ENCODE measurements at regions not wholly inside any gene's neighbourhood (a gene's known extent, or its start where the extent isn't known, plus 50 kb on each side); places are given as distances from the start of the nearest gene placed in this dataset.
"Not testable (repeated sequence)": the region's sequence is repeated elsewhere in the genome, so short reads cannot be mapped to it uniquely, and the experiment has no call there.

- no peak for DNase-seq
- WGBS, 2 experiments (ENCODE audit: low coverage in 1 of 2, low lambda C conversion rate in 2 of 2, missing lambda C conversion rate in 2 of 2): 35 to 36% methylated on average over 4 of the region's 4 CpGs
Measured at GRCh38 chr5:6246820-6247437, 131.4 kb downstream of the MED10 start.

DNA sequence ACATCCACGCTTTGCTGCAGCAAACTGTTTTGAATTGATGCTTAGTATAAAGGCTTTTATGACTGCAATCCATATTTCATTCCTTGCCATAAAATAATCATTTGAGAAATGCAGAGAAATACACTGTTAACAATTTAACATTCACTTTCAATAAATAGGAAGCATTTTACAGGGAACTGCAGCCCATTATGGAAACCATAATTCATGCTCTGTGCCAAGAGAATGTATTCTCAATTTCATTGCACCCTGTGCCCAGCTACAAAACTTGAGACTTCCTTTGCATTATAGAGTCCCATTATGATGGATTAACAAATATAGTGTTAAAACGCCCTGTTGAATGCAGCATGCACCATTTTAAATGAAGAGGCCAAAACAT, 134.0 kb downstream of the MED10 start:
- H3K27me3 ChIP-seq (replicated peaks; ENCODE audit: insufficient read depth): no peaks in the 10 kb centered on the region
- no peaks in the 10 kb centered on the region for H3K9me2 ChIP-seq (ENCODE audit: insufficient read depth)
- no peaks in the 10 kb centered on the region for H3K9me3 ChIP-seq (ENCODE audit: low read depth)
- no peak for TF ChIP-seq EZH2phosphoT487 (IDR thresholded peaks at IDR 0.05; ENCODE audit: insufficient read depth, low read depth)
- DNase-seq: no peak
- no peaks in the 10 kb centered on the region for H3K79me2 ChIP-seq (ENCODE audit: insufficient read depth)
- no peak overlapping the region for H3K4me3 ChIP-seq
- no peak overlapping the region for H2AFZ ChIP-seq
- WGBS, 2 experiments (ENCODE audit: low coverage in 1 of 2, low lambda C conversion rate in 2 of 2, missing lambda C conversion rate in 2 of 2): 2 to 3% methylated on average over 2 of the region's 2 CpGs
- no peaks in the 10 kb centered on the region for H3K36me3 ChIP-seq (ENCODE audit: low read depth)
- H3K4me1 ChIP-seq (ENCODE audit: insufficient read depth): no peaks in the 10 kb centered on the region
- H4K20me1 ChIP-seq (ENCODE audit: insufficient read depth): no peaks in the 10 kb centered on the region
- H3K4me2 ChIP-seq (ENCODE audit: unreplicated experiment): no peak overlapping the region
- H3K27ac ChIP-seq: no peak overlapping the region
- in situ Hi-C loops (cut with MboI): no loop called here
- H3F3A ChIP-seq (ENCODE audit: insufficient read depth): no peaks in the 10 kb centered on the region
- H3K9ac ChIP-seq: no peak overlapping the region

More at GRCh38 chr5:6246820-6247437, 131.4 kb downstream of the MED10 start:
- Histone ChIP-seq H3K9ac (no peak overlapping the region), H4K20me1 (ENCODE audit: insufficient read depth) (no peaks in the 10 kb centered on the region), H3F3A (ENCODE audit: insufficient read depth) (no peaks in the 10 kb centered on the region), H3K4me1 (ENCODE audit: insufficient read depth) (no peaks in the 10 kb centered on the region), H3K36me3 (ENCODE audit: low read depth) (no peaks in the 10 kb centered on the region), H3K9me3 (ENCODE audit: low read depth) (no peaks in the 10 kb centered on the region), H3K27ac (no peak overlapping the region), H3K79me2 (ENCODE audit: insufficient read depth) (no peaks in the 10 kb centered on the region), H2AFZ (no peak overlapping the region), H3K4me2 (ENCODE audit: unreplicated experiment) (no peak overlapping the region), H3K4me3 (no peak overlapping the region), H3K9me2 (ENCODE audit: insufficient read depth) (no peaks in the 10 kb centered on the region), H3K27me3 (replicated peaks; ENCODE audit: insufficient read depth) (no peaks in the 10 kb centered on the region)
- in situ Hi-C loops (cut with MboI): no loop called here
- TF ChIP-seq EZH2phosphoT487 (IDR thresholded peaks at IDR 0.05; ENCODE audit: insufficient read depth, low read depth): no peak
- TF ChIP-seq EZH2 (IDR thresholded peaks at IDR 0.05; ENCODE audit: insufficient read depth, poor library complexity, severe bottlenecking): no peak

GRCh38 chr5:6243706-6244338, 134.5 kb downstream of the MED10 start:
- no peaks in the 10 kb centered on the region for H3K27me3 ChIP-seq (replicated peaks; ENCODE audit: insufficient read depth)
- H3K9me3 ChIP-seq (ENCODE audit: low read depth): no peaks in the 10 kb centered on the region
- H3K4me3 ChIP-seq: no peak overlapping the region
- DNase-seq: no peak
- no peaks in the 10 kb centered on the region for H4K20me1 ChIP-seq (ENCODE audit: insufficient read depth)
- H3K4me2 ChIP-seq (ENCODE audit: unreplicated experiment): no peak overlapping the region
- H3K4me1 ChIP-seq (ENCODE audit: insufficient read depth): no peaks in the 10 kb centered on the region
- 20 to 24% methylated on average over 5 of the region's 5 CpGs for WGBS, 2 experiments (ENCODE audit: low coverage in 1 of 2, low lambda C conversion rate in 2 of 2, missing lambda C conversion rate in 2 of 2)
- TF ChIP-seq EZH2phosphoT487 (IDR thresholded peaks at IDR 0.05; ENCODE audit: insufficient read depth, low read depth) (no peak), EZH2 (IDR thresholded peaks at IDR 0.05; ENCODE audit: insufficient read depth, poor library complexity, severe bottlenecking) (no peak)
- no peak overlapping the region for H2AFZ ChIP-seq
- no peaks in the 10 kb centered on the region for H3K36me3 ChIP-seq (ENCODE audit: low read depth)
- no peak overlapping the region for H3K27ac ChIP-seq
- no peaks in the 10 kb centered on the region for H3F3A ChIP-seq (ENCODE audit: insufficient read depth)
- no peaks in the 10 kb centered on the region for H3K79me2 ChIP-seq (ENCODE audit: insufficient read depth)
- H3K9me2 ChIP-seq (ENCODE audit: insufficient read depth): no peaks in the 10 kb centered on the region
- in situ Hi-C loops (cut with MboI): no loop called here
- no peak overlapping the region for H3K9ac ChIP-seq

- DNase-seq; H3K27ac ChIP-seq; H3K4me1 ChIP-seq (ENCODE audit: insufficient read depth); H4K20me1 ChIP-seq (ENCODE audit: insufficient read depth); H3K79me2 ChIP-seq (ENCODE audit: insufficient read depth); in situ Hi-C loops (cut with MboI); H3K9me2 ChIP-seq (ENCODE audit: insufficient read depth); H3K4me3 ChIP-seq; H3K36me3 ChIP-seq (ENCODE audit: low read depth); H3K4me2 ChIP-seq (ENCODE audit: unreplicated experiment); H3F3A ChIP-seq (ENCODE audit: insufficient read depth); H3K27me3 ChIP-seq (replicated peaks; ENCODE audit: insufficient read depth); H3K9ac ChIP-seq; H3K9me3 ChIP-seq (ENCODE audit: low read depth); H2AFZ ChIP-seq: not testable (repeated sequence)
Measured at GRCh38 chr5:6241056-6241455, 137.3 kb downstream of the MED10 start.

Measured in GM23248 (cell line).